EH (cell line): ENCODE measurements at regions not wholly inside any gene's neighbourhood (a gene's known extent, or its start where the extent isn't known, plus 50 kb on each side); places are given as distances from the start of the nearest gene placed in this dataset.

Experiments
- DNase-seq: peaks from one replicate; pipeline ENCODE4 v3.0.0-alpha.2; 2015; ENCODE audit warnings: low read depth

- no peak for DNase-seq
Observed at GRCh38 chr2:5915881-5916310, 223.7 kb downstream of the SOX11 start.

GRCh38 chr2:5921081-5921642 lies 229.0 kb downstream of the SOX11 start:
- DNase-seq, result no peak

GRCh38 chr2:5923957-5924945 lies 232.1 kb downstream of the SOX11 start:
- DNase-seq, result no peak

- no peak for DNase-seq
Observed at GRCh38 chr2:5925604-5926003, 233.4 kb downstream of the SOX11 start.

GRCh38 chr2:5926871-5927512 lies 234.8 kb downstream of the SOX11 start:
- no peak for DNase-seq

- DNase-seq, result no peak
Observed at GRCh38 chr2:5932556-5933469, 240.6 kb downstream of the SOX11 start.

- no peak for DNase-seq
Observed at GRCh38 chr2:5933669-5934068, 241.5 kb downstream of the SOX11 start.

- no peak for DNase-seq
Observed at GRCh38 chr2:5937321-5937720, 245.1 kb downstream of the SOX11 start.

- DNase-seq, result no peak
Observed at GRCh38 chr2:5937851-5938565, 245.8 kb downstream of the SOX11 start.

- DNase-seq, result no peak
Observed at GRCh38 chr2:5938566-5938896, 246.3 kb downstream of the SOX11 start.

GRCh38 chr2:5939553-5939952 lies 247.4 kb downstream of the SOX11 start:
- DNase-seq, result no peak

- no peak for DNase-seq
Observed at GRCh38 chr2:5940596-5941535, 248.7 kb downstream of the SOX11 start.

- no peak for DNase-seq
Observed at GRCh38 chr2:5942204-5942603, 250.0 kb downstream of the SOX11 start.

GRCh38 chr2:5945742-5946141 lies 253.6 kb downstream of the SOX11 start:
- DNase-seq, result no peak

- DNase-seq, result no peak
Observed at GRCh38 chr2:5946225-5947115, 254.3 kb downstream of the SOX11 start.

GRCh38 chr2:5950736-5951135 lies 258.6 kb downstream of the SOX11 start:
- DNase-seq, result no peak

- no peak for DNase-seq
Observed at GRCh38 chr2:5951471-5951870, 259.3 kb downstream of the SOX11 start.

GRCh38 chr2:5953525-5953924 lies 261.3 kb downstream of the SOX11 start:
- no peak for DNase-seq

- no peak for DNase-seq
Observed at GRCh38 chr2:5954509-5954908, 262.3 kb downstream of the SOX11 start.
